ENCODE measurements at regions not wholly inside any gene's neighbourhood (a gene's known extent, or its start where the extent isn't known, plus 50 kb on each side); places are given as distances from the start of the nearest gene placed in this dataset.
"Not testable (repeated sequence)": the region's sequence is repeated elsewhere in the genome, so short reads cannot be mapped to it uniquely, and the experiment has no call there.

DNA sequence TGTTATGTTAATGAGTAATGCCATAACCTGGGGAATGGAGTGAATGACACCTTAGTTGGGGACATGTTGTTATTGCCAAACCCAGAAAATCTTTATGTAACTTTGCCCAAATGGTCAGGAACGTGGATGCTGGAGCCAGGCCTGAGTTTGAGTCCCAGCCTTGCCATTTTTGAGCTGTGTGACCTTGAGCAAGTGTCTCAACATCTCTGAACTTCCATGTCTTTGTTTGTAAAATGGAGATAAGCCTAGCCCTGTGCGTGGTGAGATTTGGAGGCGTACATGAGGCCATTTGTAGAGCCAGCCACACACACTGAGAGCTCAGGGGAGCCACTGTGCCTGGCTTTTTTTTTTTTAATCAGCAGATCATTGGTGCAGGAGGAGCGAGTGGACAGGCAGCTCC, 247.3 kb downstream of the FOXL1 start:
- FAIRE-seq (no peak), DNase-seq (ENCODE audit: low spot score) (no peak)

GRCh38 chr16:86826941-86827340, 248.6 kb downstream of the FOXL1 start:
- FAIRE-seq (no peak), DNase-seq (ENCODE audit: low spot score) (no peak)

DNA sequence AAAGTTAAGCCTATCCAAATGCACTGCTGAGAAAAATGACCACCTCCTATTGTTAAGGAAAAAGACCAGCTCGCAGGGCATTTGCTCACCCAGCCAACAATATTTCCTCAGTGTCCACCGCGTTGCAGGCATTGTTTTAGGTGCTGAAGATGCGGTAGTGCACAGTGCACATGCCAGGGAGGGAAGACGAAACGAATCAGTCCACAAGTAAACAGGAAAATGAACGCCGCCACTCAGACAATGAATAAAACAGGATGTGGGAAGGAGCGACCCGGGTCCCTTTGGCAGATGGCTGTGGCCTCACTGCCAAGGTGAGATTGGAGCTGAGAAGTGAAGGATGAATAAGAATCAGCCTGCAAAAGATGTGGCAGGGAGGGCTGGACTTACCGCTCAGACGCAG, 249.2 kb downstream of the FOXL1 start:
- no peak for FAIRE-seq
- DNase-seq (ENCODE audit: low spot score), result no peak

DNA sequence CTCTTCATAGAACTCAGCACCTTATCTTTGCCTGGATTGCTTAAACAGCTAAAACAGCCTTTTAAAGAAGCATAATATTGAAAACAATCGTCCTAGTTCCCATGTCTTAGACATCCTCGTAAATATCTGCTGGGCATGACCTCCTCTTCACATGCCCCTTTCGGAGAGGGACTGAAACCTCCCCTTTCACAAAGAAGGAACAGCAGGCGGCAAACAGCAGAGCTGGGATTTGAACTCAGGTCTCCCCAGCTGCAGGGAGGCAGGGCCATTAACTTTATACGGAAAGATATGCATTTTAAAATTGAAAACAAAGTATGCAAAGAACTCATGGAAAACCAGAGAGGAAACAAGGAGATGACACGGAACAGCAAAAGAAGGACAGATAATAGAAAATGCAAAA, 249.9 kb downstream of the FOXL1 start:
- no peak for DNase-seq (ENCODE audit: low spot score)
- FAIRE-seq, result no peak

GRCh38 chr16:86828653-86829052, 250.3 kb downstream of the FOXL1 start:
- no peak for FAIRE-seq
- no peak for DNase-seq (ENCODE audit: low spot score)

DNA sequence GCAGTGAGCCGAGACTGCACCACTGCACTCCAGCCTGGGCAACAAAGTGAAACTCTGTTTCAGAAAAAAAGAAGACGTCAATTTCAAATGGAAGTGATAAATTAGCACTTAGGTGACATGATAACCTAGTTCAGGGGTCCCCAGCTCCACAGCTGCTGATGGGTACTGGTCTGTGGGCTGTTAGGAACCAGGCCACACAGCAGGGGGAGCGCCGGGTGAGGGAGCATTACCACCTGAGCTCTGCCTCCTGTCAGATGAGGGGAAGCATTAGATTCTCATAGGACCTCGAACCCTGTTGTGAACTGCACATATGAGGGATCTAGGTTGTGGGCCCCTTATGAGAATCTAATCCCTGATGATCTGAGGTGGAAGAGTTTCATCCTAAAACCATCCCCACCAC, 253.0 kb downstream of the FOXL1 start:
- DNase-seq (ENCODE audit: low spot score) (no peak), FAIRE-seq (no peak)

DNA sequence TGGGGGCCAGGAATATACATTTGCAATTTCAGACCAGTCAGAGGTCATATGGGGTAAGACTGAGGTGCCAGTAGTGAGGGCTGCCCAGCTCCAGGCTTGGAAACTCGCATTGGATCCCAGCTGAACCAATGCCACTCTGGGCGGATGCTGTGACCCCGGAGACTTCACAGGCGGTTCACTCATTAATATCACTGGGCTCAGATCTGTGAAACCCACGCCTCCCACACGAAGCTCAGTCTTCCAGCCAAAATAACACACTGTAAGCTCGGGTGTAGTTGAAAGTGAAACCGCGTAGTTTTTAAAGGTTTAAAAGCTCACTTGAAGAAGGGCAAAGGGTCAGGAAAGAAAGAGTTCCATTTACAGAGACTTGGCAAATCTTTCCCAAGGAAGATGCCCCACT, 254.8 kb downstream of the FOXL1 start:
- FAIRE-seq, result no peak
- DNase-seq (ENCODE audit: low spot score), result no peak

DNA sequence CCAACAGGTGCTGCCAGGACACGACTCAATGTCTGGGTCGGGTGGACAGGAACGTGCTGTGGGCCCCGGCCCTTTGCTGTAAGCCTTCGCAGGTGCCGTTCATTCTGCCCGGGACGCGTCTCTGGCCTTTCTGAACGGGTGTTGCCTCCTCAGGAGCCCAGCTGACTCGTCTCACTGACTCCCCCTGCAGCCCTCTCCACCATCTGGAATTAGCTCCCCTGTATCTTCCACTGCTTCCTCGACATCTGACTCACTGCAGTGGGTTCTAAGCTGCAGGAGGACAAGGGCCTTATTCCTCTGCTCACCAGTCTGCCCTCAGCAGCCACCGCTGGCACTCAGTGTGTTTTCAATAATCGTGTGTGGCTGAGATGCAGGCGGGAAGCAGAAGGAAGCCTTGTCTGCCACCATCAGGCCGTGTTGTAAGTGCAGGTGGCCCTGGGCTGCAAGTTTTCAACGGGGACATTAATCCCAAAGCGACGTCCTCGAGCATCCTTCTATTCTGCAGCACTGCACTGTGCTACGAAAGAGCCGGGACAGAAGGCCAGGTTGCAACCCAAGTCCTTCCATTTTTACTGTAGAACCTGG, 256.2 kb downstream of the FOXL1 start:
- FAIRE-seq, result no peak

GRCh38 chr16:86835982-86836381, 257.6 kb downstream of the FOXL1 start:
- FAIRE-seq (no peak), DNase-seq (ENCODE audit: low spot score) (no peak)

More for the DNA sequence above, 256.2 kb downstream of the FOXL1 start:
- peak; percentile 4 for DNase-seq (ENCODE audit: low spot score)

DNA sequence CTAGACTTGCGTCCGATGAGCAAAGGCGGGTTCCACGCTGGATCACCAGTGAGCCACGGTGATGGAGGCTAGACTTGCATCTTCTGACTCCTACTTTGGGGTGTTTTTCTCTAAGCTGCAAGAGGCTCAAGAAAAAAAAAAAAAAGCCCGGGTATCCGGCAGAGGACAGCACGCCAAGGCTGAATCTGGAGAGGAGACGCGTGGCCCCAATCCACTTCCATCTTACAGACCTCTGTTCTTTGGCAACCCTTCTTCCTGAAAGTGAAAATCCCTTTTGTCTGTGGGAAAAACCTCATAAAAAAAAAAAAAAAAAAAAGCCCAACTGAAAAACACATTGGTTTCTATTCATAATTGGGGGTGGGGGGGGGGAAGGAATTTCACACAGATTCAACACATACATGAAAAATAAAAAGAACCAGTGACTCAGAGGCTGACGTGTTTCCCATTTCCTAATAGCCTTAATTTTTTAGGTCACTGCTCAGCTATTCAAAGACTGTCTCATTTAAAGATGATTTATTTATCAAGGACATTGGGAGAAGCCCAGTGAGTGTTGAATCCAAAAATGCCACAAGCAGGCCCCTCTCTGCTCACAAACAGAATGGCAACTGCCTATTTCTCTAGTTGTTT, 258.3 kb downstream of the FOXL1 start:
- FAIRE-seq, result peak; percentile 35
- DNase-seq (ENCODE audit: low spot score), result peak; percentile 78

DNA sequence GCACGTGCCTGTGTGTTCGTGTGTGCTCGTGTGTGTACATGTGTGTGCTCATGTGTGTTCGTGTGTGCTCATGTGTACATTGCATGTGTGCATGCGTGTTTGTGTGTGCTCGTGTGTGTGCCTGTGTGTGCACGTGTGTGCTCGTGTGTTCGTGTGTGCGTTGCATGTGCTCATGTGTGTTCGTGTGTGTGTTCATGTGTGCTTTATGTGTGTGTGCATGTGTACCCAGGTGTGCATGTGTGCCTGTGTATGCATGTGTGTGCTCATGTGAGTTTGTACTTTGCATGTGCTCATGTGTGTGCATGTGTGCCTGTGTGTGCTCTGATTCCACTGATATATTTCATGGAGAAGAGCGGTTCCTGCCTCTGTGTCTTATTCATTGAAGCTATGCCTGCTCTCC, 265.5 kb downstream of the FOXL1 start:
- no peak for FAIRE-seq
- DNase-seq (ENCODE audit: low spot score), result no peak

- no peak for DNase-seq (ENCODE audit: low spot score)
- no peak for FAIRE-seq
Measured at GRCh38 chr16:86844695-86845094, 266.3 kb downstream of the FOXL1 start.

GRCh38 chr16:86846136-86846535, 267.8 kb downstream of the FOXL1 start:
- DNase-seq (ENCODE audit: low spot score) (no peak), FAIRE-seq (no peak)

GRCh38 chr16:86848821-86849220, 270.5 kb downstream of the FOXL1 start:
- peak; percentile 46 for DNase-seq (ENCODE audit: low spot score)
- FAIRE-seq, result no peak

DNA sequence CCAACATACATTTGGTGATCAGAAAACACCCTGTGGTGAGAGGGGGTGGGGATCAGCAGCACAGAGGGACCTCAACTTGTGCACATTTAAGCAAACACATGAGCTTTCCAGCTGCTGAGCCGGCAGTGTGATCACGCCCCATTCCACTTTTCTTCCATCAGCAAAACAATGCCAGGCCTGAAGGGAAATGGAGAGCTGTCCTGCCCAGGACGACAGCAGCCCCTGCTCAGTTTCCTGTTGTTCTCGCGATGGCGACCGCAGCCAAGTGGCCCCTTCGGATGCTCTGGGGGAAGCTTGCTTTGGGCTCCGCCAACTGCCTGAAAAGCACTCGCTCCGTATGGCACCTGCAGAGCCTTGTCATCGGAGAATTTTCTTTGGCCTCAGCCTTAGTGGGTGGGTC, 272.3 kb downstream of the FOXL1 start:
- FAIRE-seq (no peak), DNase-seq (ENCODE audit: low spot score) (no peak)

DNA sequence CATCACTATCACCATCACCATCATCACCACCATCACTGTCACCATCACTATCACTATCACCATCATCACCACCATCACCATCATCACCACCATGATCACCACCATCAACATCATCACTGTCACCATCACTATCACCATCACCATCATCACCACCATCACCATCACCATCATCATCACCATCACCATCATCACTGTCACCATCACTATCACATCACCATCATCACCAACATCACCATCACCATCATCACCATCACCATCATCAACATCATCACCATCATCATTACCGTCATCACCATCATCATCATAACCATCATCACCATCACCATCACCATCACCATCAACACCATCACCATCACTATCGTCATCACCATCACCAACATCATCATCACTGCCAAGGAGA, 273.8 kb downstream of the FOXL1 start:
- no peak for DNase-seq (ENCODE audit: low spot score)
- FAIRE-seq, result no peak

DNA sequence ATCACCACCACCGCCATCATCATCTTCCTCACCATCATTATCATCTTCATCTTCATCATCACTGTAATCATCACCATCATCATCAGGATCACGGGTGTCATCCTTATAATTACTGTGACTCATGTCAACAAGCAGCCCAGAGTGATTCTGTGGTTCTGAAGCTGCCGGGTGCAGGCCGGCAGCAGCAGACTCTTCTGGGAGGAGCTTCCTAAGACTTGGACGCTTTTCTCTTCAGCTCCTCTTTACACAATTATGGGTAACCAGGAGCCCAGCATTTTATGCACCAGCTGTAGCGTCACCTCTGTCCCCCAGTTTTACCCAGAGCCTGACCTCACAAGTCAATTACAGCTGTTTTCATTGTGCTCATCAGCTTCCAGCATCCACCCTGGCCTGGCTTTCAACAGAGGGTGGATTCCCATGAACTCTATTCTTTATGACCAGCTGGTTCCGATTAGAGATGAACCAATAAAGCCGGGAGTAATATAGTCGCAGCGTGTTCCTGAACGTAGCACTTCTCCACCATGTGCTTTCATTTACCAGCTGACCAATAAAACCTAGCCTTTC, 275.8 kb downstream of the FOXL1 start:
- DNase-seq (ENCODE audit: low spot score) (no peak), FAIRE-seq (no peak)

GRCh38 chr16:86854626-86855294, 276.4 kb downstream of the FOXL1 start:
- FAIRE-seq (no peak), DNase-seq (ENCODE audit: low spot score) (no peak)

DNA sequence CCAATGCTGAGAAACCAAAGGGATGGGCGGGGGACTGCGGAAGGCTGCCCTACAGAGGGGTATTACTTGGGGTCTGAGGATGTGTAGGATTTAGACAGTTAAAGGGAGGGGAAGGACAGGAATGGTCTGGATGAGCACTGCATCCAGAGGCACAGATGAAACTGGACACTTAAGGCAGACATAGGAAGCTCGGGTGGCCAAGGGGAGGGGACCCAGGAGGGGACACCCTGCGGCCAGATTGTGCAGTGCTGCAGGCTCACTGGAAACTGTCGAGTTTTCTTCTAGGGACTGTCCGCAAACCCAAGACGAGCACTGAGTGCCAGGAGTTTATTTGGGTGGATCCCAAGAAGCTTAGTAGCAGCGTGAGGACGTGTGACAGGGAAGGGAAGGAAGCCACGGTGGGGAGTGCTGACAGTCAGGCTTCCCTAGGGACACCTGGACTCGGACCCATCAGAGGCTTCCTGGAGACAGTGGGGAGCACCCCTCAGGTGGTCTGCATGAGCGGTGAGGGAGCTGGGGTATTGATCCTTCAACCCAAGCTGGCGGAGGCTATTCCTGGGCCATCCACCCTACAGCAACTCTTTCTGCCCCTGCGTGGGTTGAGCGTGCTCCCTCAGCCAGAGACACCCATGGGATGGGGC, 278.7 kb downstream of the FOXL1 start:
- no peak for FAIRE-seq
- no peak for DNase-seq (ENCODE audit: low spot score)

DNA sequence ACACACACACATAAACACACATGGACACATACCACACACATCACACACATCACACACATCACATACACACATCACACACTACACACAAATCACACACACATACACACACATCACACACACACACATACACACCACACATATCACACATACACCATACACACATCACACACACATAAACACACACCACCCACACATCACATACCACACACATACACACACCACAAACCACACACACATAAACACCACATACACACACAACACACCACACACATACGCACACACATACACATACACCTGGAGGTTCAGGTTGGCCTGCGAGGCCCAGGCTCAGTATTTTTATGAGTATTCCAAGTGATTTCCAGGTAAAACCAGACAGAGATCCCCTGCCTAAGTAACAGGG, 279.5 kb downstream of the FOXL1 start:
- no peak for DNase-seq (ENCODE audit: low spot score)
- no peak for FAIRE-seq

DNA sequence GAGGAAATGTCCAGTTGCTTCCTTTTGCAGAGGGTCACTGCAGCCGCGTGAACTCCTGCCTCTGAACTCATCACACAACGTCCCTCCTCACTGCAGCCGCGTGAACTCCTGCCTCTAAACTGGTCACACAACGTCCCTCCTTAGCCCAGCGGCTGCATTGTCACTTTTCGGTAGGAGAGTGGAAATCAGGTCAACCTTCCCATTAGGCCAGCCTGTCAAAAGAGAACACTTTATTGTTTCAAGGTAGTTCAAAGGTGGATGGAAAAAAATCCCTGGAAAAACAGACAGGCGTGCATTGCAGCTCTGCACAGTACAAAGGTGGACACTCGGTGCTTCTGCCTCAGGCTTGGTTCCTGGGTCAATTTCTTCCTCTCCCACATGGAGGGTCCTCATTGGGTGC, 280.2 kb downstream of the FOXL1 start:
- no peak for FAIRE-seq
- DNase-seq (ENCODE audit: low spot score), result no peak

GRCh38 chr16:86861270-86861858, 283.0 kb downstream of the FOXL1 start:
- DNase-seq (ENCODE audit: low spot score); FAIRE-seq: not testable (repeated sequence)
